ENCODE measurements at regions not wholly inside any gene's neighbourhood (a gene's known extent, or its start where the extent isn't known, plus 50 kb on each side); places are given as distances from the start of the nearest gene placed in this dataset.
"Not testable (repeated sequence)": the region's sequence is repeated elsewhere in the genome, so short reads cannot be mapped to it uniquely, and the experiment has no call there.

DNA sequence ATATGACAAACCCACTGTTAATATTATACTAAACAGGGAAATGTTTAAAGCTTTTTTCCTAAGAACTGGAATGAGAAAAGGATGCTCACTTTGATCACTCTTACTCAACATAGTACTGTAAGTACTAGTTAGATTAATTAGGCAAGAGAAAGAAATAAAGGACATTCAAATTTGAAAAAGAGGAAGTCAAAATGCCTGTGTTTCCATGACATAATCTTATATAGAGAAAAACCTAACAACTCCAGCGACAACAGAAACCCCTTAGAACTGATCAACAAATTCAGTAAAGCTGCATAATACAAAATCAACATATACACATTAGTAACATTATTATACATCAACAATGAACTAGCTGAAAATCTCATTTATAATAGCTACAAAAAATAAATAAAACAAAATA, 200.6 kb upstream of the ROBO1 start:
- CTCF ChIA-PET: interaction anchor here (1.1 kb wide), 1 partner anchor 18 kb away, joined by 3 read pairs; no protein-coding TSS in a partner anchor

DNA sequence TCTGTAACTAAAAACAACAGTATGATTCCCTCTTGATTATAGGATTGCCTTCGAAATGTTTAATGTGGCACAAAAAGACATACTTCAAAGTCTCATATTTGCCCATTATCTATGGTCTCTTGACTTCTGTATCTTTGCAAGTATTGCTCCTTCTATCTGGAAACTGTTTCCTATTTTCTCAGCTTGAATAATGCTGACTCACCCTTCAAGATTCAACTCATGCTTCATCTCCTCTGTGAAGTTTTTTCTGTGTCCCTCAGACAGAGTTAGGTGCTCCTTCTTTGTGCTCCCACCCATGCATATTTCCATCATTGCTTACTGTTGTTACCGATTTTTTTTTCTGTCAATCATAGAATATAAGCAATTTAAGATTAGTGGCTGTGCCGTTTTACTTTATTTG, 192.8 kb upstream of the ROBO1 start:
- TF ChIP-seq CTCF (IDR thresholded peaks at IDR 0.05; ENCODE audit: control extremely low read depth, extremely low read depth, low read depth, missing control alignments): no peak
- DNase-seq (ENCODE audit: extremely low spot score): no peak
- POLR2A ChIA-PET: no interaction called here
- CTCF ChIA-PET: interaction anchor here (1.7 kb wide), 1 partner anchor 10 kb away, joined by 6 read pairs; no protein-coding TSS in a partner anchor

More for the DNA sequence above, 200.6 kb upstream of the ROBO1 start:
- DNase-seq (ENCODE audit: extremely low spot score): no peak
- POLR2A ChIA-PET: no interaction called here
- no peak for TF ChIP-seq CTCF (IDR thresholded peaks at IDR 0.05; ENCODE audit: control extremely low read depth, extremely low read depth, low read depth, missing control alignments)

DNA sequence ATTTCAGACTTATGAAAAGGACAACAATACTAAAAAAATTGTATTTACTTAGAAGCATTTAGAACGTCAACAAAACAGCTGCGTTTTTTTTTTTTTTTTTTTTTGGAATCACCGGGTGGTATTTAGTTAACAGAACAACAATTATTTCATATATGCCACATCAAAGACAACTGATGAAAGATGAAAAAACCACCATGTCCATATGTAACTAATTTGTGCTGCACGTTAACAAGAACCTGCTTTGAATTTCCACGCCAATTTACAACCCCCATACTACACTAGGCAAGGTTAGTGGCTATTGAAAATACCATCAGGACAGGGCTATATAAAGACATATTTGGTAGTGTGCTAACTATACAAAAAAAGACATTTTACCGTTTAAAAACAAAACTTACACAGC, 189.3 kb upstream of the ROBO1 start:
- ChIA-PET CTCF (no interaction called here), POLR2A (no interaction called here)
- no peak for DNase-seq (ENCODE audit: extremely low spot score)
- TF ChIP-seq CTCF (IDR thresholded peaks at IDR 0.05; ENCODE audit: control extremely low read depth, extremely low read depth, low read depth, missing control alignments): no peak

DNA sequence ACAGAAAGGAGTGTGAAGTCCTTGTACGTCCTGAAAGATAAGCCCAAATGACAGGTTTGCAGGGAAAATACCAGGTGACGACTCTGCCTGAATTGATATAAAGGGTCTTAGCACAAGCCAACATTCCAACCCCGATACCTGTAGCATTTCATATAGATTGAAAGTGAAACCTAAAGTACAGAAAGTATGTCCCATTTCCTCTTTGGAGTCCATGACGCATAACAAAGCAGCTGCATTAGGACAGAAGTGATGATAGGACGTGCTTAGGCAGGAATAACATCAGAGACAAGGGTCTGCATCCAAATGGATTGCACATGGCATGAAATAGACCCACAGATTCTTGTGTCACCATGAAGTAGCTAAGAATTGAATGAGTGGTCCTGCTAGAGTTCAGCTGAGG, 187.0 kb upstream of the ROBO1 start:
- no peak for DNase-seq (ENCODE audit: extremely low spot score)
- ChIA-PET CTCF (interaction anchor here (1.1 kb wide), 1 partner anchor 14 kb away, joined by 3 read pairs; no protein-coding TSS in a partner anchor), POLR2A (no interaction called here)
- no peak for TF ChIP-seq CTCF (IDR thresholded peaks at IDR 0.05; ENCODE audit: control extremely low read depth, extremely low read depth, low read depth, missing control alignments)

- TF ChIP-seq CTCF (IDR thresholded peaks at IDR 0.05; ENCODE audit: control extremely low read depth, extremely low read depth, low read depth, missing control alignments): no peak
- ChIA-PET POLR2A (no interaction called here), CTCF (no interaction called here)
- DNase-seq (ENCODE audit: extremely low spot score): no peak
Observed at GRCh38 chr3:79953591-79954101, 185.8 kb upstream of the ROBO1 start.

- CTCF ChIA-PET; DNase-seq (ENCODE audit: extremely low spot score); POLR2A ChIA-PET: not testable (repeated sequence)
Observed at GRCh38 chr3:79951426-79951825, 183.6 kb upstream of the ROBO1 start.

- CTCF ChIA-PET: no interaction called here
- POLR2A ChIA-PET: no interaction called here
- no peak for DNase-seq (ENCODE audit: extremely low spot score)
- no peak for TF ChIP-seq CTCF (IDR thresholded peaks at IDR 0.05; ENCODE audit: control extremely low read depth, extremely low read depth, low read depth, missing control alignments)
Observed at GRCh38 chr3:79947957-79948356, 180.2 kb upstream of the ROBO1 start.
